A549 (cell line): ENCODE measurements at regions not wholly inside any gene's neighbourhood (a gene's known extent, or its start where the extent isn't known, plus 50 kb on each side); places are given as distances from the start of the nearest gene placed in this dataset.

Experiments
- ATAC-seq, 2 experiments: fragments of 200-7000 bp in 1 of 2; fragments of >200 bp in 1 of 2; cut with Nextera tagmentation in 1 of 2; cut with Tn5 transposase in 1 of 2; 3 replicates each; pipeline versions ENCODE4 v1.8.0 to v1.9.1; 2018 to 2020; ENCODE audit warnings: mild to moderate bottlenecking in 1 of 2, moderate library complexity in 1 of 2
- CTCF ChIA-PET: fragments of 300-600 bp; sonication (Branson Sonifier 250); formaldehyde crosslinking; extraction: SDS; loops from one replicate; lab custom pipeline; 2021; ENCODE audit warnings: antibody characterized with exemption, inconsistent platforms; lab: Yijun Ruan, JAX
- POLR2A ChIA-PET: fragments of 350-600 bp; formaldehyde crosslinking; extraction: SDS; loops from one replicate; lab custom pipeline; 2021; ENCODE audit warnings: antibody characterized with exemption, inconsistent platforms; lab: Yijun Ruan, JAX
- DNase-seq, 2 experiments: peaks; one replicate each; pipeline versions ENCODE4 v3.0.0 to v3.0.0-alpha.2; 2011 to 2016; ENCODE audit warnings: low read depth in 1 of 2, low spot score in 1 of 2
- FAIRE-seq: peaks from 2 replicates; lab custom pipeline; 2011; peaks lifted over from hg19 to GRCh38; lab: Jason Lieb, UNC
- H3K27ac ChIP-seq, 2 experiments: fragments of >200 bp; sonication (Bioruptor Twin); formaldehyde crosslinking; 3 replicates each; pipeline ENCODE4 v1.5.1; 2016 to 2017
- H3K4me1 ChIP-seq: fragments of >200 bp; sonication (Bioruptor Twin); formaldehyde crosslinking; 3 replicates; pipeline ENCODE4 v1.6.1; 2016
- H3K4me2 ChIP-seq: fragments of >200 bp; sonication (Bioruptor Twin); formaldehyde crosslinking; 3 replicates; pipeline ENCODE4 v1.6.1; 2016
- H3K4me3 ChIP-seq: fragments of >200 bp; sonication (Bioruptor Twin); formaldehyde crosslinking; 3 replicates; pipeline ENCODE4 v1.5.1; 2016
- H3K9me3 ChIP-seq: fragments of >200 bp; sonication (Bioruptor Twin); formaldehyde crosslinking; 3 replicates; pipeline ENCODE4 v1.6.1; 2016
- CEBPB ChIP-seq, 2 experiments: fragments of >200 bp in 1 of 2; sonication (Bioruptor Twin) in 1 of 2; formaldehyde crosslinking in 1 of 2; IDR thresholded peaks; 2 replicates each; pipeline ENCODE4 v1.6.1; 2012 to 2016
- CHD4 ChIP-seq: fragments of 200-600 bp; sonication (generic); IDR thresholded peaks from 2 replicates; pipeline ENCODE4 v1.6.1; 2016; ENCODE audit warnings: antibody characterized with exemption, mild to moderate bottlenecking, borderline replicate concordance
- EHMT2 ChIP-seq: fragments of 200-600 bp; sonication (generic); IDR thresholded peaks from 2 replicates; pipeline ENCODE4 v1.6.1; 2016; ENCODE audit warnings: antibody characterized with exemption, low read depth, mild to moderate bottlenecking, moderate library complexity
- EP300 ChIP-seq, 2 experiments: fragments of >200 bp; sonication (Bioruptor Twin); formaldehyde crosslinking; IDR thresholded peaks; 2 replicates in 1 of 2; 3 replicates in 1 of 2; pipeline ENCODE4 v1.6.1; 2016 to 2017
- FOXS1 ChIP-seq: fragments of 250-450 bp; sonication (Bioruptor Pico); IDR thresholded peaks from 2 replicates; pipeline ENCODE4 v1.5.0; 2020; ENCODE audit warnings: mild to moderate bottlenecking, moderate library complexity
- HDAC2 ChIP-seq: fragments of 200-600 bp; sonication (generic); IDR thresholded peaks from 2 replicates; pipeline ENCODE4 v1.6.1; 2016
- HOXA7 ChIP-seq: fragments of 250-450 bp; sonication (Bioruptor Pico); IDR thresholded peaks from 2 replicates; pipeline ENCODE4 v1.5.0; 2020; ENCODE audit warnings: mild to moderate bottlenecking, moderate library complexity
- JUNB ChIP-seq: fragments of >200 bp; sonication (Bioruptor Twin); formaldehyde crosslinking; IDR thresholded peaks from 2 replicates; pipeline ENCODE4 v1.6.1; 2016
- KDM5A ChIP-seq: fragments of 200-600 bp; sonication (generic); IDR thresholded peaks from 2 replicates; pipeline ENCODE4 v1.6.1; 2016; ENCODE audit warnings: antibody characterized with exemption, mild to moderate bottlenecking
- MAZ ChIP-seq: fragments of 150-350 bp; IDR thresholded peaks from 2 replicates; pipeline ENCODE4 v1.6.1; 2014; ENCODE audit warnings: antibody characterized with exemption, low read depth, low read length, borderline replicate concordance
- MYC ChIP-seq: IDR thresholded peaks from 2 replicates; pipeline ENCODE4 v1.6.1; 2012; ENCODE audit warnings: mild to moderate bottlenecking, inconsistent platforms, low read length, improper control_type of control experiment, borderline replicate concordance
- NFE2L2 ChIP-seq: fragments of 150-350 bp; conservative IDR thresholded peaks from 2 replicates; pipeline ENCODE4 v1.6.1; 2014; ENCODE audit warnings: low read length
- NR3C1 ChIP-seq: fragments of >200 bp; sonication (Bioruptor Twin); formaldehyde crosslinking; IDR thresholded peaks from 3 replicates; pipeline ENCODE4 v1.6.1; 2017
- RARB ChIP-seq: fragments of 250-450 bp; sonication (Bioruptor Pico); IDR thresholded peaks from 2 replicates; pipeline ENCODE4 v1.8.0; 2021; ENCODE audit warnings: mild to moderate bottlenecking, moderate library complexity
- RCOR1 ChIP-seq: fragments of 150-350 bp; IDR thresholded peaks from 2 replicates; pipeline ENCODE4 v1.6.1; 2014; ENCODE audit warnings: antibody characterized with exemption, low read length, low read depth
- RNF2 ChIP-seq: fragments of 200-600 bp; sonication (generic); IDR thresholded peaks from 2 replicates; pipeline ENCODE4 v1.6.1; 2016; ENCODE audit warnings: low read depth, mild to moderate bottlenecking, antibody characterized with exemption, moderate library complexity, borderline replicate concordance
- SREBF2 ChIP-seq: fragments of 450-650 bp; IDR thresholded peaks from 2 replicates; pipeline ENCODE4 v1.6.1; 2014; ENCODE audit warnings: mild to moderate bottlenecking, moderate library complexity
- TP53 ChIP-seq: fragments of 250-450 bp; sonication (Bioruptor Pico); IDR thresholded peaks from 2 replicates; pipeline ENCODE4 v1.5.0; 2021; ENCODE audit warnings: mild to moderate bottlenecking, moderate library complexity
- WGBS: methylation state at CpG from one replicate; pipeline ENCODE4 v1.1.6; 2017; ENCODE audit errors: missing lambda C conversion rate; 5-methylcytosine and 5-hydroxymethylcytosine counted together
- TF ChIP-seq, protein P1 (sequence below): fragments of >200 bp; sonication (Bioruptor Twin); formaldehyde crosslinking; IDR thresholded peaks from 2 replicates; pipeline ENCODE4 v1.6.1; 2016
- TF ChIP-seq, protein P2 (sequence below): fragments of 250-450 bp; sonication (Bioruptor Pico); IDR thresholded peaks from 2 replicates; pipeline ENCODE4 v1.5.0; 2020; ENCODE audit warnings: low read depth, mild to moderate bottlenecking, moderate library complexity
- TF ChIP-seq, protein P3 (sequence below): fragments of 450-650 bp; IDR thresholded peaks from 2 replicates; pipeline ENCODE4 v1.6.1; 2014; ENCODE audit warnings: antibody characterized with exemption
- TF ChIP-seq, protein P4 (sequence below): IDR thresholded peaks from 2 replicates; pipeline ENCODE4 v1.6.1; 2012
- TF ChIP-seq, protein P5 (sequence below): fragments of 150-350 bp; IDR thresholded peaks from 2 replicates; pipeline ENCODE4 v1.6.1; 2014; ENCODE audit warnings: low read depth, mild to moderate bottlenecking, low read length
- TF ChIP-seq, protein P6 (sequence below): fragments of >200 bp; sonication (Bioruptor Twin); formaldehyde crosslinking; IDR thresholded peaks from 3 replicates; pipeline ENCODE4 v1.5.1; 2016

DNA sequence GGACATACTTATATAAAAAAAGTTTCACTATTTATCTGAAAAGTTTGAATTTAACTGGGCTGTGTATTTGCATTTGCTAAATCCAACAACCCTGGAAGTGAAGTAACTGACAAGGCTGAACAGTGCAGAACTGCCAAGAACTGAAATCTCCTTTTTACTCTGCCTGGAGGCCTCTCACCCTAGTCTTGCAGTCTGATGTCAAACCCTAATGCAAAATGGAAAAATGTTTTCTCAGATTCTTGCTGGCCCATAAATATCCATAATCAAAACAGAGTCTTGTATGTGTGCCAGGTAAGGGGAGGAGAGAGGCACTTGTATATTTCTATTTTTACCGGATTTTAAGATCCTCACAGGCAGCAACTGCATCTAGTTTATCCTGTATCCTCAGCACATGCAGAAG is 432.7 kb upstream of the KLF4 start:
- WGBS, result 67% methylated on average over 1 of the region's 1 CpG
- no peak for ATAC-seq
- FAIRE-seq, result no peak
- no peaks in the 10 kb centered on the region for H3K4me1 ChIP-seq
- no peak for DNase-seq
- no peak overlapping the region for H3K4me2 ChIP-seq
- POLR2A ChIA-PET, result no interaction called here
- TF ChIP-seq RCOR1 (no peak), CEBPB (IDR thresholded peaks at IDR 0.05) (no peak), MYC (no peak), KDM5A (no peak), RARB (CRISPR knock-in tag) (no peak), CHD4 (no peak), NFE2L2 (no peak), SREBF2 (no peak), NR3C1 (no peak), EP300 (IDR thresholded peaks at IDR 0.05) (no peak), RNF2 (no peak), HDAC2 (no peak), EHMT2 (no peak), TP53 (CRISPR knock-in tag) (no peak), HOXA7 (no peak), FOXS1 (CRISPR knock-in tag) (no peak), MAZ (no peak)
- TF ChIP-seq, protein P1, sequence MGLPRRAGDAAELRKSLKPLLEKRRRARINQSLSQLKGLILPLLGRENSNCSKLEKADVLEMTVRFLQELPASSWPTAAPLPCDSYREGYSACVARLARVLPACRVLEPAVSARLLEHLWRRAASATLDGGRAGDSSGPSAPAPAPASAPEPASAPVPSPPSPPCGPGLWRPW, result no peak
- TF ChIP-seq, protein P2, sequence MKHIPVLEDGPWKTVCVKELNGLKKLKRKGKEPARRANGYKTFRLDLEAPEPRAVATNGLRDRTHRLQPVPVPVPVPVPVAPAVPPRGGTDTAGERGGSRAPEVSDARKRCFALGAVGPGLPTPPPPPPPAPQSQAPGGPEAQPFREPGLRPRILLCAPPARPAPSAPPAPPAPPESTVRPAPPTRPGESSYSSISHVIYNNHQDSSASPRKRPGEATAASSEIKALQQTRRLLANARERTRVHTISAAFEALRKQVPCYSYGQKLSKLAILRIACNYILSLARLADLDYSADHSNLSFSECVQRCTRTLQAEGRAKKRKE, result no peak
- TF ChIP-seq, protein P3, sequence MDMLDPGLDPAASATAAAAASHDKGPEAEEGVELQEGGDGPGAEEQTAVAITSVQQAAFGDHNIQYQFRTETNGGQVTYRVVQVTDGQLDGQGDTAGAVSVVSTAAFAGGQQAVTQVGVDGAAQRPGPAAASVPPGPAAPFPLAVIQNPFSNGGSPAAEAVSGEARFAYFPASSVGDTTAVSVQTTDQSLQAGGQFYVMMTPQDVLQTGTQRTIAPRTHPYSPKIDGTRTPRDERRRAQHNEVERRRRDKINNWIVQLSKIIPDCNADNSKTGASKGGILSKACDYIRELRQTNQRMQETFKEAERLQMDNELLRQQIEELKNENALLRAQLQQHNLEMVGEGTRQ, result no peak
- H3K27ac ChIP-seq, result no peak overlapping the region
- no peak overlapping the region for H3K4me3 ChIP-seq
- no peaks in the 10 kb centered on the region for H3K9me3 ChIP-seq
- CTCF ChIA-PET, result no interaction called here

DNA sequence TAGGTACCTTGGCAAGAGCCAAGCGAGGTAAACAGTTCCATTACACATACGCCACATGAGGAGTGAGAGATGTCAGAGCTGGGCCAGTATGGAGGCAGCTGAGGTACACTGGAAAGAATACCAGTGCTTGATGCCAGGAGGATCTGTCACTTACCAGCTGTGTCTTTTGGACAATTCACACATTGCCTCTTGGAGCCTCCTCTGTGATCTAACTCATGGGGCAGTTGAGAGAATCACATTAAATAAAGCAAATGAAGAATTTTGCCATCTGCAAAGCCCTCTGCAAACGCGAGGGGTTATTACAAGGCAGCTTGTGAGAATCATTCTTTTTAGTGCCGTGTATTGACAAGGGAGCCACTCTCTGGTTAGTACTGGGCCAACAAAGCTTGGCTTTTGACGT is 429.7 kb upstream of the KLF4 start:
- POLR2A ChIA-PET, result no interaction called here
- no peak overlapping the region for H3K4me3 ChIP-seq
- CTCF ChIA-PET, result interaction anchor here (0.9 to 1.3 kb wide), 2 partner anchors 13 to 44 kb away, joined by 3 to 4 read pairs; no protein-coding TSS in a partner anchor

More for the DNA sequence above, 429.7 kb upstream of the KLF4 start:
- DNase-seq (no peak), ATAC-seq (no peak), FAIRE-seq (no peak)
- 65% methylated on average over 6 of the region's 6 CpGs for WGBS
- TF ChIP-seq TP53 (CRISPR knock-in tag) (no peak), MYC (no peak), JUNB (no peak), CHD4 (no peak), CEBPB (IDR thresholded peaks at IDR 0.05) (no peak), KDM5A (no peak)
- TF ChIP-seq, protein P4, sequence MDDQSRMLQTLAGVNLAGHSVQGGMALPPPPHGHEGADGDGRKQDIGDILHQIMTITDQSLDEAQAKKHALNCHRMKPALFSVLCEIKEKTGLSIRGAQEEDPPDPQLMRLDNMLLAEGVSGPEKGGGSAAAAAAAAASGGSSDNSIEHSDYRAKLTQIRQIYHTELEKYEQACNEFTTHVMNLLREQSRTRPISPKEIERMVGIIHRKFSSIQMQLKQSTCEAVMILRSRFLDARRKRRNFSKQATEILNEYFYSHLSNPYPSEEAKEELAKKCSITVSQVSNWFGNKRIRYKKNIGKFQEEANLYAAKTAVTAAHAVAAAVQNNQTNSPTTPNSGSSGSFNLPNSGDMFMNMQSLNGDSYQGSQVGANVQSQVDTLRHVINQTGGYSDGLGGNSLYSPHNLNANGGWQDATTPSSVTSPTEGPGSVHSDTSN, result no peak
- TF ChIP-seq, protein P5, sequence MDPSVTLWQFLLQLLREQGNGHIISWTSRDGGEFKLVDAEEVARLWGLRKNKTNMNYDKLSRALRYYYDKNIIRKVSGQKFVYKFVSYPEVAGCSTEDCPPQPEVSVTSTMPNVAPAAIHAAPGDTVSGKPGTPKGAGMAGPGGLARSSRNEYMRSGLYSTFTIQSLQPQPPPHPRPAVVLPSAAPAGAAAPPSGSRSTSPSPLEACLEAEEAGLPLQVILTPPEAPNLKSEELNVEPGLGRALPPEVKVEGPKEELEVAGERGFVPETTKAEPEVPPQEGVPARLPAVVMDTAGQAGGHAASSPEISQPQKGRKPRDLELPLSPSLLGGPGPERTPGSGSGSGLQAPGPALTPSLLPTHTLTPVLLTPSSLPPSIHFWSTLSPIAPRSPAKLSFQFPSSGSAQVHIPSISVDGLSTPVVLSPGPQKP, result no peak
- TF ChIP-seq, protein P6, sequence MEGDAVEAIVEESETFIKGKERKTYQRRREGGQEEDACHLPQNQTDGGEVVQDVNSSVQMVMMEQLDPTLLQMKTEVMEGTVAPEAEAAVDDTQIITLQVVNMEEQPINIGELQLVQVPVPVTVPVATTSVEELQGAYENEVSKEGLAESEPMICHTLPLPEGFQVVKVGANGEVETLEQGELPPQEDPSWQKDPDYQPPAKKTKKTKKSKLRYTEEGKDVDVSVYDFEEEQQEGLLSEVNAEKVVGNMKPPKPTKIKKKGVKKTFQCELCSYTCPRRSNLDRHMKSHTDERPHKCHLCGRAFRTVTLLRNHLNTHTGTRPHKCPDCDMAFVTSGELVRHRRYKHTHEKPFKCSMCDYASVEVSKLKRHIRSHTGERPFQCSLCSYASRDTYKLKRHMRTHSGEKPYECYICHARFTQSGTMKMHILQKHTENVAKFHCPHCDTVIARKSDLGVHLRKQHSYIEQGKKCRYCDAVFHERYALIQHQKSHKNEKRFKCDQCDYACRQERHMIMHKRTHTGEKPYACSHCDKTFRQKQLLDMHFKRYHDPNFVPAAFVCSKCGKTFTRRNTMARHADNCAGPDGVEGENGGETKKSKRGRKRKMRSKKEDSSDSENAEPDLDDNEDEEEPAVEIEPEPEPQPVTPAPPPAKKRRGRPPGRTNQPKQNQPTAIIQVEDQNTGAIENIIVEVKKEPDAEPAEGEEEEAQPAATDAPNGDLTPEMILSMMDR, result no peak
- Histone ChIP-seq H3K4me2 (no peak overlapping the region), H3K27ac (no peak overlapping the region), H3K9me3 (no peaks in the 10 kb centered on the region), H3K4me1 (no peaks in the 10 kb centered on the region)
